ENCODE measurements at regions not wholly inside any gene's neighbourhood (a gene's known extent, or its start where the extent isn't known, plus 50 kb on each side); places are given as distances from the start of the nearest gene placed in this dataset.

DNA sequence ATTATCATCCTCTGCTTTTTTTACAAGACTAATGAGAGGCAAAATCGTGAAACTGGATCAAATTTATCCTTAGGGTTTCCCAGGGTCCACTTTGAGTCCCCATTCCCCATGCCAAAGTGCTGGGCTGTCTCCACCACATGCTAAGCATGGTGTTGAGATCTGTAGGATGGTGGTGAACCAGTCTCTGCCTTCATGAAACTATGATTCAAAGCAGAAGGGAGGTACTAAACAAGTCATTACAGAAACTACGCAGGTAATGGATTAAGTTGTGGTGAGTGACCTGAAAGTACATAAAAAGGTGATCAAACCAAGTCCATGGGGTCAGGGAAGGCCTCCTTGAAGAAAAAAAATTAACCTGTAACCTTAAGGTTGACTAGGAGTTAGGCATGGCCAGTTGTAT is 265.2 kb downstream of the ATG4C start:
- DNase-seq: no peak

DNA sequence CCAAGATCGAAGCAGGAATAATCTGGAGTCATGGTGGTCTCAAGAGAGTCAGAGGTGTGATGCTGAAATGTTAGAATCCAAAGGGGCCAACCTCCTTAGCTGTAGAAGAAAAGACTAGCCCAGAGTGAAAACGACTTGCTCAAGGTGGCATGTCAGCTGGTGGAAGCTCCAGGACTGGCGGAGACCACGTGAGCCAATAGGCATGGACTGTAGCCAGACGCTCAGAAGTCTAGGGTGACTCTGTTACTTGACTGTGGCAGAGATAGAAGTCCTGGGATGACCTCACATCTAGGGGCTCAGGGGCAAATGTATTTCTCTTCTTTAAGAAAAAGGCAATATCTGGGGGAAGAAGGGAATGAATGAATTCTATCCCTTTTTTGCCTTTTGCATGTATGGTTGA is 267.4 kb downstream of the ATG4C start:
- DNase-seq: no peak

DNA sequence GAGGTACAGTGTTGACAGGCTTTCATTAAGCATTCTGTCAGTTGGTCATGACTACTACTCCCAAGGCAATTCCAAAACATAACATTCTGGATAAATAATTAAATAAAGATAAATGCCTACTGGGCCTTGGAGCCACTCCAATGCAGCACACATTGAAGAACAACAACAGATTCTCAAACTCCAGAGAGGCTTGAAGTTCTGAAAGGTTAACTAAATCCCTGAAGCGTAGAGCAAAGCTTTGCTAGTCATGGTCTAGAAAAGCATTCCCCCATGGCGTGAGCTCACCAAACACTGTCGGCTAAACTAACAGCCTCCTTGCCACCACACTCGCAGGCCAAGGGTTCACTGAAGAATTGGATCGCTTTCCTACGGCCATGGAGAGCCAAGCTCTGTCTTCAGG is 268.0 kb downstream of the ATG4C start:
- no peak for DNase-seq

DNA sequence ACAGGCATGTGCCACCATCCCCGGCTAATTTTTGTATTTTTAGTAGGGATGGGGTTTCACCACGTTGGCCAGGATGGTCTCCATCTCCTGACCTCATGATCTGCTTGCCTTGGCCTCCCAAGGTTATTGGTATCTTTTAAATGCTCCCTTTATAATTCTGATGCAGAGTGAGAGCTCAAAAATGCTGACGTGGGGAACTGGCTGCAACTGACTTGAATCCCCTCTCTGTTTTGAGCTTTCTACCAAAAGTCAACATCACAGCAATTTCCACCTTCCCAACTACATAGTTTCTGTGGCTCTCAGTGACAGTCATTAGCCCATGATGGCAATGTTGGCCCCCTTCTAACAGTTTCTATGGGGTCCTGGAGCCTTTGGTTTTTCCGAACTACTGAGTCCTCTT is 268.2 kb upstream of the FOXD3 start:
- DNase-seq: no peak

DNA sequence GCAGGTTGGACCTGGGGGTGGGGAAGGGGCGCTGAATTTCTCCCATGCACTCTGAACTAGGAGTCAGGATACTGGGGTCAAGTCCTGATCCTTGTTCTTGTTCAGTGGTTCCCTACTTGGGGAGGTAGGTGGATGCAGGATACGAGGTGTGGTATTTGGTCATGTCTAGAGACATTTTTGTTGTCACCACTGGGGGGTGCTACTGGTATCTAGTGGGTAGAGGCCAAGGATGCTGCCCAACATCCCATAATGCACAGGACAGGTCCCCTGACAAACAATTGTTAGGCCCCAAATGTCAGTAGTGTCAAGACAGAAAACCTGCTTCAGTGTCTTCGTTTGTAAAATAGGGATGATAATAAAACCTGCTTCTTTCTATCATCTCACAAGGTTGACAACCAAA is 259.0 kb upstream of the FOXD3 start:
- no peak for DNase-seq

DNA sequence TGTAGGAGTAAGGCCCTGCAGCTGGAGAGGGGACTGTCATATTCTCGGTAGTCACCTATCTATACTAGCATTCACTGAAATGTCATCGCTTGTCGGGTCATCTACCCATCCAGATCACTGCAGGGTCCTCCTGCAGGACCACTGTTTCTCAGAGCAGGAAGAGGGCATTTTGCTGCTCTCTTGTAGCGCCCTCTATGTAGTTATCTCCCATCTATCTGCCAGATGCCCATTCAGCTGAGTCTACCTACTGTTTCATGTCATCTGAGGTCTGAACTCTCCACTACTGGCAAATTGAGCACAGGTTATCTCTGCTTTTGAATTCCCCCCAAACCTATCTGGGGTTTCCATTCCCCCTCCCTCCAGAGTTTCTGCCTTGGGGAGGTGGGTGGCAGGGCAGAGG is 258.2 kb upstream of the FOXD3 start:
- DNase-seq: no peak

DNA sequence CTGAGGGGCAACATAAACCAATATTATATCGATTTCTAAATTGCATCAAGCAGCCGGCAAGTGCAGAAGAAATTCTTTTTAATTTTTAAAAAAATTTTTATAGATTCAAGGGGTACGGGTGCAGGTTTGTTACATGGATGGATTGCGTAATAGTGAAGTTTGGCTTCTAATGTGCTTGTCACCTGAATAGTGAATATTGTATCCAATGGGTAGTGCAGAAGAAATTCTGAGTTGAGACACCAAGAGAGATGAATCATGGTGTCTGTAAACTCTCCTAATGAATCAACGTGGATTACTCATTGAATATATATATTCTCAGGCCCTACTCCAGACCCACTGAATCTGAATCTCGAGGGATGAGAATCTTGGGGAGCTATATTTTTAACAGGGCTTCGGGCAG is 253.7 kb upstream of the FOXD3 start:
- DNase-seq: no peak

DNA sequence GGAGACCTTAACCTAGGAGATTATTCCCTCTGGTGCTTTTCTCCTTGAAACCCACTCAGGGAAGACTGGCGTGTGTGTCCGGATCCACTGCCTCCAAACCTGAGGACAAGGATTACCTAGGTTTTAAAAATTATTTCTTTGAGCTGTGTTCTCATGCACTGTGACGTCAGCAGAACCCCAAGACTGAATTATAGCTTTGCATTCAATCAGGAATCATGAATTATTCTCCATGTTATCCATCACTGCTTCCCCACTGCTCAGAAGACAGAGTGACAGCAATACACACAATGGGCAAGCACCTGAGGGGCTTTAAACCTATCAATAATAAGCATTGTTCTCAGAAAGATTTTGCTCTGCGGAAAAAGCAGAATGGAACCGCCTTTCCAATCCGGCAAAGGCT is 253.2 kb upstream of the FOXD3 start:
- no peak for DNase-seq

DNA sequence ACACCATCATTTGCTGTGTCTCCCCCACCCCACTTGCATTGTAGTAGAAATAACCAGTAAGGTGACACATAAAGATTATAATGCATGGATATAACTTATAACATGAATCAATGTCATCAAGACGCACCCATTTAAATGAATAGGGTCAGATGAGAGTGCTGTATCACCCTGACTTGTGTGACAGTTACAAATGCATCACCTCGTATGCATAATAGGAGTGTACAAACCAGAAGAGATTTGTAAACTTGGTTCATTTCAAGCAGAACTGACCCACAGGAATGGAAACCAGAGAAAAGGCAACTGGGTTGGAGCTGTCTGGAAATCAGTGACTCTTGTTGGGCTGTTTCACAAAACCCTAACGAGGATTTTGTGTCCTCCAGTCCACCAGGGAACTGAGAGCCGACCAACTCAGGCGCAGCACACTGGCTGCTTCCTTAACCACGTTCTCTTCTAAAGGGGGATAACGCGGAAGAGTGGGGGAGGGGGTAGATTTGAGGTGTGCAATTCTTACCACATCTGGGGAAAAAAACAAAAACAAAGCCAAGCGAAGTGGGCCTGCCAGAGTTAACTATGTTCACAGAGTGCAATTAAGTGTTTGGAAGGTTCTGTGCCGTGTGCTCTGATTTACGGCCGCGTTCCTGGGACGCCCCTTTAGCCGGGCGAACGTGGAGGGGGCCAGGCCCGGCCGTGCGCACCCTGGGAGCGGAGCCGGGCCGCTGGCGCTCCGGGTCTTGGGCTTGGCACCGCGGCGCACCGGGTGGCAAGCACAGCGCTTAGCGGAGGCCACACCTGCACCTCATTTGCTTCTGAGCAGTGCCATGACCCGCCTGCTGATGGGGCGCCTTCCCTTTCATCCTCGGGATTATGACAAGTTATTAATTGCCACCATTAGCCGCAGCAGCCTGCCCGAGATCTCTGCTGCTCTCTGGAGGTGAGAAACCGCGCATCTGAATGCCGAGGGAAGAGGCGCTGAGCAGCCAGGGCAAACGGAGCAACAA is 248.8 kb upstream of the FOXD3 start:
- DNase-seq: no peak

DNA sequence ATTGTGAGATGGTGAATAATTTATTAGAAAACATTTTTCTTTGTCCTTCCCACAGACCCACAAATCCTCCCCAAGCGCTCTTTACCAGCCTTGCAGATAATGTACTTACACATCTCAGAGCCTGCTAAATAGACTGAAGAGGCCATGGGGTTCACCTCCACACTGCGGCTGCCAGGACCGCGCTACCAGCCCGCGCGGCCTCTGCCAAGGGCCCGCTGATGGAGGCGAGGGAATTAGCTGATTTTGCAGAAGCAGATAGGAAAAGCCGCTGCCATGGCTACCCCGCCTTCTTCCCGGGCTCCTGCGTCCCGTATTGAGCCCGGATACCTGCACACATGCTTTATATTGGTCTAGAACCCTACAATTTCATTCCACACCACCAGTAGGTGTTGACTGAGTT is 248.0 kb upstream of the FOXD3 start:
- no peak for DNase-seq

DNA sequence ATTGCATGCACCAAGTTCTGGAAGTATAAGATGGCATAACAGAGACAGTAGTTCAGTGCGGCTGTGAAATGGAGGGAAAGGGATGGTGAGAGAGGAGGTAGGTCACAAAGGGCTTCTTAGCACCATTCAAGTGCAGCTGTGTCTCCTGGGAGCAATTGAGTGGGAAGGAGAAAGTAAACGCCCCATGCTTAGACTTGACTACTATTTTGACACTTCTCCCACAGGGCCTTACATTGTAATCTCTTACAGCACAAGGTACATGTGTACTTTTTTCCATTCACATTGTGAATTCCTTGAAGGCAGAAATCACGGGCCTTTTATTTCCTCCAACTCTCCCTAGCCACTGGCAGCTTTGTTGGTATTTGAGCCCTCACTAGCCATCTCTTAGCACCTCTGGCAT is 239.6 kb upstream of the FOXD3 start:
- no peak for DNase-seq

DNA sequence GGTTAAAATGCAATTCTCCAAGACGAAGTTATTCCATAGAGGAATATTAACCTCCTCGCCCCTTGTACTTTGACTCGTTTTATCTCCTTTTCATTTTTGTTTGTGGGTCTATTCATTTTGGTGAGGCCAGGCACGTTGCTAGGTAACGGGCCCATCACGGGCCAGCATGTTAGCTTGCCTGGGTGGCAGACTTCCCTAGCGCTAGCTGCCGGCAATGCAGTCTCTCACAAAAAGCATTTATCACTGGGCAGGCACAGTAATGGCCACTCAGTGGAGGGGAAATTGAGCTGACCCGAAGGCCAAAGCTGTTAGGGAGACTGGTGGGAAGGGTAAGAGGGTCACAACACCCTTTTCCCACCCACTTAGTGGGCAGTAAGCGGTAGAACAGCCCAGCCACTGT is 234.4 kb upstream of the FOXD3 start:
- no peak for DNase-seq

DNA sequence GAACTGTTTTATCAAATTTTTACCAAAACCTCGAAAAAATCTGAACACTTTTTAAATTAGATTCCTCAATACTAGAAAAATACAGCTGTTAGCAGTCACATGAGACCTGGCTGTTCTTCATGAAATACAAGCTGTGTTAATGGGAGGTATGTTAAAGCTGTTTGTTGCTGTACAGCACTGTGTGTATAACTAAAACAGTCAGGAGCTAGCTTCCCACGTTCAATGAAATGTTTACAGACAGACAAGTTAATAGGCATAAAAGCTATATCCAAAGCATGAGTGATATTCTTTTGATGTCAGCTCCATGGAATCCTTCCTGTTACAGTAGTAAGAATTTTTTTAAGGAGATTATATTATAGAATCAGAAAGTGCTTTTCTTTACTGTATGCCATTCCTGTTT is 223.2 kb upstream of the FOXD3 start:
- no peak for DNase-seq

DNA sequence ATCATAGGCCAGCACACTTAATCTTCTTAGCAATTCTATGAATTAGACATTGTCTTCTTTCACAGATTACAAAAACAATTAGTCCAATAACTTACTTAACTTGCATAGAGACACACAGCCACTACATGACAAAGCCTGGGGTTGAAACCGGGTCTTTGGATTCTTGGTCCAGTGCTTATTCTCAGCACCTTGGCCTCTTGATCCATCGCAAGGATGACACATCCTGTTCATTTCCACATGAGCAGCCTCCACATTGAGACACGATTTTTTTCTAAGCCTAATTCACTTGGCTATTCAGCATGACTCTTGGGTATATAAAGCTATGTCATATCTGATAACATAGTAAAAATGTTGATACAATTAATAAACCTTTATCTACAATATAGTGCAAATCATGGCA is 221.0 kb upstream of the FOXD3 start:
- no peak for DNase-seq

DNA sequence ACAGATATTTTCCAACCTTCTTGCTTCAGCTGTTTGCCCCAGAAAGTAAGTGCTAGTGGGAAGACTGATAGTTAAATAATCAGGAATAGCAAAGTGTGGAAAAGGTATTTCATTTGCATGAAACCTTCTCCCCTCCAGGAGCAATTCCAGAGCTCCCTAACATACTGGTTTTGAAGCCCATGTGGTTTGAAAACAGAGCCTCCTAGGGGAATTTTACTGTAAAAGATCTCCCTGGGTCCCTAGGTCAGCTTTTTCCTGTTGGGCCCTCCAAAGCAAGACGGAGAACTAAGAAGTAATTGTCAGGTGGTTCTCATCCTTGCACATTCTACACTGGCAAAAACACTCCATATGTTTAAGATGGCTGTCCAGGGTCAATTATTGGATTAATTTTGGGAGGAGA is 218.7 kb upstream of the FOXD3 start:
- DNase-seq: no peak

DNA sequence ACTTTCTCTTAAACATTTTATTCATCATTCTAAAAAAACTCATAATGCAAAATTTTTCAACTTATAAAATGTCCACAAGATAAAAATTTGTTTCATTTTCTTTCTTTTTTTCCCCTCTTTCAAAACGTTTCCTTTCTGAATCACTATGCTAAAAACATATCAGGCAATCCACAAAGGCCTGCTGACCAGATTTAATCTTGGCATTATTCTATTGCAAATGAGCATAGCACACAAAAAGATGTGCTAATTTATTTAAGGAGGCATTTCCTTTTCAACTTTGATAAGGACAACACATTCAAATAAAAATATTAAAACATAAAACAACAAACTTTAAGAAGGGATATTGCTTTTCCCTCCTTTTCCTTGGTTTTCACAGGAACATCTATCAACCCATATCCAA is 215.3 kb upstream of the FOXD3 start:
- no peak for DNase-seq

DNA sequence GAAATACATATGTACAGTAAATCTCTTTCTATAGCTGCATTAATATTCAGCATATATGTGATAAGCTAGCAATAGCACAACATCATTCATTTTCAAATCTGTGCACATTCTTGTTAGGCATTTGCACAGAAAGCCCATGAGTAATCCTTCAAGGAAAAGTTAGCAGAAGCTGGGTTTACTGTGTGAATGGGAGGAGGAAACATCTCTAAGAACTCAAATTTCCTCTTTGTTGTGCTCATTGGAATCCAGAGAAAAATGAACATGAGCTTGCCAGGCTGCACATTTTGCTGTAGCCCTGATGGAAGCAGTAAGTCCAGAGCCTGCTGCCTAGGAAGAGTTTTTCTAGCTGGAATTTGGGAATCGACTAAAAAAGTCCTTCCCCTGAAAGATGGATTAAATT is 214.2 kb upstream of the FOXD3 start:
- DNase-seq: no peak

DNA sequence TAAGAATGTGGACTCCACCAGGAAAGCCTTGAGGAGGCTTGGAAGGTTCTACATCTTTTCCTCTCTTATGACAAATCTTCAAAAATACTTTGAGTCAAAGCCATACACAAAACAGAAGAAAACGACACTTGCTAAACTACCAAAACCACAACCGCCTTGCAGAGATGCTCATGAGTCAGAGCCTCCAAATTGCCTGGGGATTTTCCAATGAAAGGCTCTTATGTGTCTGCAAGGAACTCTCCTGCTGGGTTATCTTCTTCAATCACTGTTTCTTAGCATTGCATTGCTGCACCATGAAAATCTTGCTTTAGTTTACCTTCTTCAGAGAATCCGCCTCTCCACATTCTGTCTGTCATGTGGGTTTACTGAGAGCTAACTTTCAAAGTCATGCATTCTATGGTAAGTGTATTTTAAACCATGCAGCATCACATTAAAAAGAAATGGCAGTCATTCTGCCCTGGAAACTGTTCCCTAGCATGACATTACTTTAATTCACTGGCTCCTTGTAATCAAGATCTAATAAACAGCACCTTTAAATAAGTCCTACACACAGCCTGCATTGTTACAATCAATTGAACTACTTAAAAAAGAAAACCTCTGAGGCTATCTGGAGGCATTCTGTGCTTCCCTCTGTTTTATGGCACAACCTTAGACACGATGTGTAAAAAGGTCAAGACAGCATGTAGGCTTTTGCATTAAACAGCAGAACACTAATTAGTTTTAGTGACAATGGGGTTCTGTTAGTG is 210.0 kb upstream of the FOXD3 start:
- DNase-seq: no peak

DNA sequence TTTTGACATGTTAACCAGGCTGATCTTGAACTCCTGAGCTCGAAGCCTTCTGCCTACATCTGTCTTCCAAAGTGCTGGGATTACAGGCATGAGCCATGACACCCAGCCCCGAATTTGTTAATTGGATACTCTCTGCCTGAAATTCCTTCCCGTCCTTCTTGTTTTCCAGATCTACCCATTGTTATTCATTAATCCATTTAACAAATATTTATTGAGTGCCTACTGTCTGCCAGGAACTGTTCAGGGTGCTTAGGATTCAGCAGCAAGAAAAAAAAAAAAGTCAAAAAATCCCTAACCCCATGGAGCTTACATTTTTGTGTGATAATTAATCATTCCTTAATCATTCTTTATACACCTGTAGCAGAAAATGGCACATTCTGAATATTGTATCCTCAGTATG is 206.8 kb upstream of the FOXD3 start:
- DNase-seq: no peak

DNA sequence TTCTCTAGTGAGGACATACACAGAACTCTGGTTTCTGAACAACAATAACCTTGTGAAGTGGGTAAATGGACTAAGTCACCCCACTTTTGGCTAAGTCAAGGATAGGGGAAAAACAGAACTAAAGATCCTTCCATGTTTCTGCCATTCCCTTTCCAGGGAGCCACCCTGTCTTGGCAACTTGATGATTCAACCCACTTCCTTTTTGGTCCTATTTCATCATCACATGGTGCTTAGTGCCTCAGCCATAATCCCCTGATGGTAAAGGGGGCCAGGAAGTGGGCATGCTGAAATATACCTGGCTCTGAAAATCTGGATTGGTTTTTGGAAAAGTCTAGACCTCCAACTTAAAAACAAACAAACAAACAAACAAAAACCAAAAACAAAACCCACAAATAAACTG is 206.4 kb upstream of the FOXD3 start:
- no peak for DNase-seq

DNA sequence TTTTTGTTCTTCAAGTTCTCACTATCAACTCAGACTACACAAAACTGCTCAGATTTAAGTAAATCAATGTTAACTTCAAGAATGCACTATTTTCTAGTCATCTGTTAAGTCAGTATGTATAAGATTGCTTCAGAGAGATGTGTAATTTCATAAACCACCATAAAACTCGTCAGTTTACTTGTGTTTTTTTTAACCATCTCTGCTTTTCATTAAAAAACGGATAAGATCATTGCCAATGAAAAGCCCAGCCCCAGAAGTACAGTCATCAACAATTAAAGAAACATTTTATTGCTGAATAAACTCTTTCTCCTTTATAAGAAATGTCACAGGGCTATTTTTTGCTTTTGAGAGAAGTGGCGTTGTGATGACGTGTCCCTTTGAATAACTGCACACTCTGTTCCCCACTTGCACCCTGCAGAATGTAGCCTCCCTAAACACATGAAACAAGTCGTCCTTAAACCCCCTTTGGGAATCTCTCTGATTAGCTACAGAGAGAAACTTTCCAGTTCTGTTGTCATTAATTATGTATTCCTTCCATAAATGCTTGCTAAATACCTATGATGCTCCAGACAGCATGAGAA is 202.7 kb upstream of the FOXD3 start:
- no peak for DNase-seq

DNA sequence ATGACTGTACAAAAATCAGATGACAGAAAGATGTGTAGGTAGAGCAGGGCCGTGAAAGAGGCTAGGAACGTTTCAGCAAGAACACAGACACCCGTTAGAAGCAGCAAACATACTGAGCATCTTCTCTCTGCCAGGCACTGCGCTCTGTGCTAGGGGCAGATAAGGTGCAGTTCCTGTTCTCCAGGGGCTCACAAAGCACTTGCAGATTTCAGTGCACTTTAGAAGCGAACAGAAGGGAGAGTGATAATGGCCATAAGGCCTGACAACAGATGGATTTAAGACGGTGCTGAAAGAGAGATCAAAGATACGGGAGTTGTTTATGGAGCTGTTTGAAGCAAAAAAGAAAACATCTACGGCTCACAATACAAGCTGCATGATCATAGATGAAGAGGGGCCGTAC is 200.3 kb upstream of the FOXD3 start:
- no peak for DNase-seq

DNA sequence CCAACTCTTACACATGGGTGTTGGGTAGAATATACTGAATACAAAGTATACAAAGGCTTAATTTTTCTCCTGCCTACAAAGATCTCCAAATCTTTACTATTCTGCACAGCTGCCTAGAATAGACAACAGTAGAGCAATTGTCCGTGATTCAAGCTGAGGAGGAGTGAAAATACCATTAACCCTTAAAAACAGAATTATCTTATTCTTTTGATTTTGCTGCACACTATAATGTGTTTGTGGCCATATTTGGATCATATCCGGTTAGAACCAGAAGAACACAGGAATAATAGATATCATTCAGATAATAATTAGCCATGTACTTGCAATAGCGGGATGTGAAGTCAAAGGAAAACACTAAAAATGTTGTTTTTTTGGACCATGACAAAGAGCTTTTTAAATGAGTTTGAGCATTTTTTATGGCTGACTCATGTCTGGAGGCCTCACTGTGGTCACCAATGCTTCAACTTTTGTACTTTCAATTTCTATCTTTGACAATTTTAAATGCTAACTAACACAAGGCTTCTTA is 197.6 kb upstream of the FOXD3 start:
- no peak for DNase-seq

DNA sequence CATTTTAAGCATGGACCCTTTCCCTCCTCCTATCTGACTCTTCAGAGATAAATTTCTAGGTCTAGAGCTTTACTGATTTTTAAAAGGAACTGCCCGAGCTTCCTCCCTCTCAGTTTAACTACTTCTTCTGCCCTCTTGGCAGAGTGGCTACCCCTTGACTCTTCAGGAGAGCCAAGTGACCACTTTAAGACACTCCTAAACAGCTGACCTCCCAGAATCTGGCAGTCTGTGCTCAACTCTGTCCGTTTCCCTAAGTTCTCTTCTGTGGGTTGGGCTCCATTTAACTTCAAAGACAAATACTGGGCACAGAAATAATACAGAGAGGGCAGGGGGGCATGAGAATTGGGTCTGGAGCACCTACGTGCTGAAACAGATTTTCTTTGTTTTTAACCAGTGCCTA is 196.3 kb upstream of the FOXD3 start:
- no peak for DNase-seq
